H1 (cell line): ENCODE measurements at regions not wholly inside any gene's neighbourhood (a gene's known extent, or its start where the extent isn't known, plus 50 kb on each side); places are given as distances from the start of the nearest gene placed in this dataset.

Experiments
- CBX5 ChIP-seq: fragments of 300-800, 300-1000 bp; sonication (generic); IDR thresholded peaks from 2 replicates; pipeline ENCODE4 v1.7.1; 2016; ENCODE audit warnings: antibody characterized with exemption, low read length, low read depth
- SIX5 ChIP-seq: IDR thresholded peaks from 2 replicates; pipeline ENCODE4 v1.6.1; 2011; ENCODE audit warnings: mild to moderate bottlenecking, low read depth, low read length
- TBP ChIP-seq: IDR thresholded peaks from 2 replicates; pipeline ENCODE4 v1.6.1; 2011; ENCODE audit warnings: low read depth, low read length, improper control_type of control experiment
- TEAD4 ChIP-seq: IDR thresholded peaks from 2 replicates; pipeline ENCODE4 v1.6.1; 2012; ENCODE audit warnings: low read depth, low read length, inconsistent platforms, mixed read lengths

GRCh38 chr5:162990856-162991497 is 446.4 kb upstream of the CCNG1 start (continued):
- TF ChIP-seq TEAD4: no peak
- no peak for TF ChIP-seq TBP
- no peak for TF ChIP-seq CBX5
- no peak for TF ChIP-seq SIX5
